ENCODE measurements at regions not wholly inside any gene's neighbourhood (a gene's known extent, or its start where the extent isn't known, plus 50 kb on each side); places are given as distances from the start of the nearest gene placed in this dataset.

- FAIRE-seq: no peak
These were observed 275.2 kb downstream of the GXYLT1 start for GRCh38 chr12:41869432-41869831.

GRCh38 chr12:41866878-41867430, 277.7 kb downstream of the GXYLT1 start:
- FAIRE-seq: no peak

GRCh38 chr12:41856228-41856627, 288.4 kb downstream of the GXYLT1 start:
- no peak for FAIRE-seq

- FAIRE-seq: no peak
These were observed 294.6 kb downstream of the GXYLT1 start for GRCh38 chr12:41850046-41850445.

- FAIRE-seq: no peak
These were observed 298.0 kb downstream of the GXYLT1 start for GRCh38 chr12:41846718-41847117.

GRCh38 chr12:41836416-41836815, 308.3 kb downstream of the GXYLT1 start:
- FAIRE-seq: no peak

- no peak for FAIRE-seq
These were observed 309.1 kb downstream of the GXYLT1 start for GRCh38 chr12:41835556-41835955.

- FAIRE-seq: no peak
These were observed 324.7 kb downstream of the GXYLT1 start for GRCh38 chr12:41819948-41820347.

GRCh38 chr12:41804026-41804425, 340.6 kb downstream of the GXYLT1 start:
- no peak for FAIRE-seq

- FAIRE-seq: no peak
These were observed 341.9 kb downstream of the GXYLT1 start for GRCh38 chr12:41802803-41803202.

GRCh38 chr12:41801261-41801660, 343.4 kb downstream of the GXYLT1 start:
- no peak for FAIRE-seq

GRCh38 chr12:41799671-41800070, 345.0 kb downstream of the GXYLT1 start:
- FAIRE-seq: no peak

- no peak for FAIRE-seq
These were observed 348.8 kb downstream of the GXYLT1 start for GRCh38 chr12:41795910-41796309.

GRCh38 chr12:41795051-41795600, 349.5 kb downstream of the GXYLT1 start:
- no peak for FAIRE-seq

GRCh38 chr12:41794336-41794735, 350.3 kb downstream of the GXYLT1 start:
- no peak for FAIRE-seq

GRCh38 chr12:41784957-41785356, 359.7 kb downstream of the GXYLT1 start:
- FAIRE-seq: no peak

- no peak for FAIRE-seq
These were observed 365.7 kb downstream of the GXYLT1 start for GRCh38 chr12:41778934-41779333.

GRCh38 chr12:41777064-41777790, 367.4 kb downstream of the GXYLT1 start:
- FAIRE-seq: no peak

- FAIRE-seq: no peak
These were observed 372.2 kb downstream of the GXYLT1 start for GRCh38 chr12:41772478-41772877.

GRCh38 chr12:41769810-41770209, 374.9 kb downstream of the GXYLT1 start:
- FAIRE-seq: no peak

GRCh38 chr12:41768456-41768855, 376.2 kb downstream of the GXYLT1 start:
- no peak for FAIRE-seq

- FAIRE-seq: no peak
These were observed 382.0 kb downstream of the GXYLT1 start for GRCh38 chr12:41762691-41763090.

- no peak for FAIRE-seq
These were observed 399.1 kb downstream of the GXYLT1 start for GRCh38 chr12:41745593-41745992.

GRCh38 chr12:41743835-41744234, 400.8 kb downstream of the GXYLT1 start:
- FAIRE-seq: no peak

All from endometrium (tissue), 2 donors.